Upper lobe of left lung (tissue), 4 donors: ENCODE measurements at regions not wholly inside any gene's neighbourhood (a gene's known extent, or its start where the extent isn't known, plus 50 kb on each side); places are given as distances from the start of the nearest gene placed in this dataset.

Source experiments
- POLR2A ChIP-seq, 4 donors: fragments of 450-650 bp; IDR thresholded peaks; one replicate each; pipeline ENCODE4 v1.5.1; 2016 to 2017; ENCODE audit warnings: antibody characterized with exemption in 4 of 4, mild to moderate bottlenecking in 2 of 4
- TF ChIP-seq, protein P1 (sequence below), 6 experiments: fragments of 450-650 bp in 4 of 6; fragments of 200-600 bp in 2 of 6; sonication (generic) in 2 of 6; IDR thresholded peaks; one replicate each; pipeline ENCODE4 v1.5.1; 2016 to 2019; ENCODE audit warnings: antibody characterized with exemption in 6 of 6

DNA sequence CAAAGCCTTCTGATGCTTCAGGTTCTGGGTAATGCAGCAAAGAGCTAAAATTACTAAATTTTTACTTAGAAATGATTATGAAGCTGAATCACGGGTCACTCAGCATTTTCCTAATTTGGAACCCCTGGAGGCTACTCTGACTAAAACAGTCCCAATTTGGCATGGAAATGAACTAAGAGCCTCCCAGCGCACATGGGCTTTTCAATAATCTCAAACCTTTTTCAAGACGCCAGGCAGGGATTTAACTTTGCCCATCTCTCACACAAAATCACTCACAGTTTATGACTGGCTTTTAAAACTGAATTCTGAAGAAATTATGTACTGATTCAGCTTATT, 68.3 kb downstream of the LLPH start:
- TF ChIP-seq, protein P1, sequence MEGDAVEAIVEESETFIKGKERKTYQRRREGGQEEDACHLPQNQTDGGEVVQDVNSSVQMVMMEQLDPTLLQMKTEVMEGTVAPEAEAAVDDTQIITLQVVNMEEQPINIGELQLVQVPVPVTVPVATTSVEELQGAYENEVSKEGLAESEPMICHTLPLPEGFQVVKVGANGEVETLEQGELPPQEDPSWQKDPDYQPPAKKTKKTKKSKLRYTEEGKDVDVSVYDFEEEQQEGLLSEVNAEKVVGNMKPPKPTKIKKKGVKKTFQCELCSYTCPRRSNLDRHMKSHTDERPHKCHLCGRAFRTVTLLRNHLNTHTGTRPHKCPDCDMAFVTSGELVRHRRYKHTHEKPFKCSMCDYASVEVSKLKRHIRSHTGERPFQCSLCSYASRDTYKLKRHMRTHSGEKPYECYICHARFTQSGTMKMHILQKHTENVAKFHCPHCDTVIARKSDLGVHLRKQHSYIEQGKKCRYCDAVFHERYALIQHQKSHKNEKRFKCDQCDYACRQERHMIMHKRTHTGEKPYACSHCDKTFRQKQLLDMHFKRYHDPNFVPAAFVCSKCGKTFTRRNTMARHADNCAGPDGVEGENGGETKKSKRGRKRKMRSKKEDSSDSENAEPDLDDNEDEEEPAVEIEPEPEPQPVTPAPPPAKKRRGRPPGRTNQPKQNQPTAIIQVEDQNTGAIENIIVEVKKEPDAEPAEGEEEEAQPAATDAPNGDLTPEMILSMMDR (IDR thresholded peaks at IDR 0.05): no peak
- TF ChIP-seq POLR2A (IDR thresholded peaks at IDR 0.05): no peak
